ENCODE measurements at regions not wholly inside any gene's neighbourhood (a gene's known extent, or its start where the extent isn't known, plus 50 kb on each side); places are given as distances from the start of the nearest gene placed in this dataset.

DNA sequence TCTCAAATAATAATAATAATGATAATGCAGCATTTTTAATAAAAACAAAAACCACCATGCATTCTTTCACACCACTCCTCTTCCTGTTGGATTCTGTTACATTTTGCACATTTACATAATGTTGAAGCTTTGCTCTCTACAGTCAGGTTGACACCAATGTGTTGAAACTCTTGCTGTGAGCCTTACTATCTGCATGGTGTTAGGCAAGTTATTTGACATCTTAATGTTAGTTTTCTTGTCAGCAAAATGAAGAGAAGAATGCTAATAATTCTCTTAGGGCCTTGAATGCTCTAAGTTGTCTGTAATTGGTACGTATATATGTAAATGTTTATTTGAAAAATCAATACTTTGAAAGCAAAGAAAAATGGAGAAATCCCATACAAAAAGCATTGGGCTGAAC, 525.5 kb upstream of the PTGER4 start:
- TF ChIP-seq, protein P1, sequence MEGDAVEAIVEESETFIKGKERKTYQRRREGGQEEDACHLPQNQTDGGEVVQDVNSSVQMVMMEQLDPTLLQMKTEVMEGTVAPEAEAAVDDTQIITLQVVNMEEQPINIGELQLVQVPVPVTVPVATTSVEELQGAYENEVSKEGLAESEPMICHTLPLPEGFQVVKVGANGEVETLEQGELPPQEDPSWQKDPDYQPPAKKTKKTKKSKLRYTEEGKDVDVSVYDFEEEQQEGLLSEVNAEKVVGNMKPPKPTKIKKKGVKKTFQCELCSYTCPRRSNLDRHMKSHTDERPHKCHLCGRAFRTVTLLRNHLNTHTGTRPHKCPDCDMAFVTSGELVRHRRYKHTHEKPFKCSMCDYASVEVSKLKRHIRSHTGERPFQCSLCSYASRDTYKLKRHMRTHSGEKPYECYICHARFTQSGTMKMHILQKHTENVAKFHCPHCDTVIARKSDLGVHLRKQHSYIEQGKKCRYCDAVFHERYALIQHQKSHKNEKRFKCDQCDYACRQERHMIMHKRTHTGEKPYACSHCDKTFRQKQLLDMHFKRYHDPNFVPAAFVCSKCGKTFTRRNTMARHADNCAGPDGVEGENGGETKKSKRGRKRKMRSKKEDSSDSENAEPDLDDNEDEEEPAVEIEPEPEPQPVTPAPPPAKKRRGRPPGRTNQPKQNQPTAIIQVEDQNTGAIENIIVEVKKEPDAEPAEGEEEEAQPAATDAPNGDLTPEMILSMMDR (IDR thresholded peaks at IDR 0.05; ENCODE audit: low read depth, low read length) = no peak

DNA sequence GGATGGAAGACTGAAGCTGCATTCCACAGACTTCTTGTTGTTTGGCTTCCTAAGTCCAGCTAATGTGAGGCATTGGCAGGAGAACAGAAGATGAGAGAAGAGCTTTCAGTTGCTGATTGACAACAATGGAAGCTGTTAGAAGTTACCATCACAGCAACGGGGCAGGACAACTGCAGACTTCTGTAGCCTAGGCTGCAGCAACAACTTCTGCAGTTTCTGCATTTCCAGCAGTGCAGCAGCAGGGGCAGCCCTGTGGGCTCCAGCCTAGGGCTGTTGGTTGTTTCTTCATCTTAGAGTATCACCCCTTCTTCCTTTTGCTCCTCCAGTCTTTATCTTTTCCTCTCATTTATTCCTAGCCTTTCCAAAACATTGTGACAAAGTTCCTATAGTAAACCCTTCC, 528.8 kb upstream of the PTGER4 start:
- no peak for DNase-seq (ENCODE audit: low read depth, low spot score)
- POLR2A ChIA-PET = no interaction called here
- H3K9me3 ChIP-seq (ENCODE audit: control insufficient read depth, insufficient read depth, low read length) = no peaks in the 10 kb centered on the region
- H3K4me3 ChIP-seq (ENCODE audit: low read depth, low read length) = no peak overlapping the region
- H3K27ac ChIP-seq (ENCODE audit: low read depth, low read length) = no peak overlapping the region
- CTCF ChIA-PET = interaction anchor here (0.6 kb wide), 1 partner anchor 520 kb away, joined by 3 read pairs; no protein-coding TSS in a partner anchor
- H3K27me3 ChIP-seq (ENCODE audit: control insufficient read depth, insufficient read depth, low read length) = no peaks in the 10 kb centered on the region
- TF ChIP-seq, protein P1 (IDR thresholded peaks at IDR 0.05; ENCODE audit: low read depth, low read length) = no peak

More for the DNA sequence above, 525.5 kb upstream of the PTGER4 start:
- POLR2A ChIA-PET = interaction anchor here (0.6 kb wide), 1 partner anchor 758 kb away, joined by 3 read pairs; no protein-coding TSS in a partner anchor
- DNase-seq (ENCODE audit: low read depth, low spot score) = no peak
- Histone ChIP-seq H3K4me3 (ENCODE audit: low read depth, low read length) (no peak overlapping the region), H3K27ac (ENCODE audit: low read depth, low read length) (no peak overlapping the region), H3K27me3 (ENCODE audit: control insufficient read depth, insufficient read depth, low read length) (no peaks in the 10 kb centered on the region), H3K9me3 (ENCODE audit: control insufficient read depth, insufficient read depth, low read length) (no peaks in the 10 kb centered on the region)
- CTCF ChIA-PET = no interaction called here

DNA sequence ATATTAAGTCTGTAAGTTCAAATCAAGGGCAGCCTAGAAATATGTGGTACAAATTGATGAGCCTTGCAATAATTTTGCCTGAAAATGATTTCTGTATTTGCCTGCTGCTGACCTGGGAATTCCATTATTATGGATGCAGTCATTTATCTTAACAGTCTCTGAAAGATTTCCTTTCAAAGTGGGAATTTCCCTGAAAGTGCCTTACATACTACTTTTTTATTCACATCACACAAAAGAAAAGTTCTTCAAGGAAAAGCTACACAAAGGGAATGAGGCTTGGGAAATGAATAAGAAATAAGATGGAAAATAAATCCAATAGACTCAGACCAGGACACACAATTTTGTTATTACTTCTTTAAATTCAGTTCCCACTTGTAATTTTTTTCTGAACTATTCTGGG, 537.8 kb upstream of the PTGER4 start:
- no peak overlapping the region for H3K4me3 ChIP-seq (ENCODE audit: low read depth, low read length)
- no peaks in the 10 kb centered on the region for H3K9me3 ChIP-seq (ENCODE audit: control insufficient read depth, insufficient read depth, low read length)
- ChIA-PET CTCF (no interaction called here), POLR2A (no interaction called here)
- no peak for DNase-seq (ENCODE audit: low read depth, low spot score)
- no peak overlapping the region for H3K27ac ChIP-seq (ENCODE audit: low read depth, low read length)
- TF ChIP-seq, protein P1 (IDR thresholded peaks at IDR 0.05; ENCODE audit: low read depth, low read length) = no peak
- no peaks in the 10 kb centered on the region for H3K27me3 ChIP-seq (ENCODE audit: control insufficient read depth, insufficient read depth, low read length)

DNA sequence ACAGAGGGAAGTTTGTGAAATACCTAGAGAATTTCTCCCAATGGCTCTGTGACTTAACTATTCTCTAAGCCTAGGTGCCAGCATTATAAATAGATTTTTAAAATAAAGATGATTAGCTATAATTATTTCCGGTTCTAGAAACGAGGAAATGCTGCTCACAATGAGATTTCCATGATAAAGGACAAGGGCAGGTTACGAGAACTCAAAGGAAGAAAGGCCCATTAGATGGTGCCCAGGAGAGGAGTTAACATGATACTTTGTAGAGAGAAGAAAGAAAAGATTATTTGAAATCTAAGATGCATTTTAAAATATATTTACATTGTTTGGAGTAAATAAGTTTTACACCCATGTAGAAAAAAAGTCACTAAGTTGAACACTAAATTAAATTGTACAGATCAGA, 538.3 kb upstream of the PTGER4 start:
- H3K4me3 ChIP-seq (ENCODE audit: low read depth, low read length) = no peak overlapping the region
- no peak overlapping the region for H3K27ac ChIP-seq (ENCODE audit: low read depth, low read length)
- H3K27me3 ChIP-seq (ENCODE audit: control insufficient read depth, insufficient read depth, low read length) = no peaks in the 10 kb centered on the region
- no peak for DNase-seq (ENCODE audit: low read depth, low spot score)
- ChIA-PET CTCF (no interaction called here), POLR2A (no interaction called here)
- H3K9me3 ChIP-seq (ENCODE audit: control insufficient read depth, insufficient read depth, low read length) = no peaks in the 10 kb centered on the region
- TF ChIP-seq, protein P1 (IDR thresholded peaks at IDR 0.05; ENCODE audit: low read depth, low read length) = no peak

DNA sequence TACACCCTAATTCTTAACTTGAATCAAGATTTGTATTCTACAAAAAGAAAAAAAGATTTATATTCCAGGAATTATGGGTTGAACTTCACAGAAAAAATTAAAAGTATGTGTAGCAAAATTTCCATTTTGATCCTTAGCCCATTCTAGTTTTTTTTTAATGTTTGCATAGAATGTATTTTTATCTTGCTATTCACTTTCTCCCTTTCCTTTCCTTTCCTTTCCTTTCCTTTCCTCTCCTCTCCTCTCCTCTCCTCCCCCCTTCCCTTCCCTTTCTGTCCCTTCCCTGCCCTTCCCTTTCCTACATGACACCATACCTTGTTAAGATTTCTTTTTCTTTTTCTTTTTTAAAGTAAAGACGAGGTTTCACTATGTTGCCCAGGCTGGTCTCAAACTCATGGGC, 542.5 kb upstream of the PTGER4 start:
- ChIA-PET CTCF (no interaction called here), POLR2A (no interaction called here)
- Histone ChIP-seq H3K27ac (ENCODE audit: low read depth, low read length) (no peak overlapping the region), H3K4me3 (ENCODE audit: low read depth, low read length) (no peak overlapping the region), H3K9me3 (ENCODE audit: control insufficient read depth, insufficient read depth, low read length) (no peaks in the 10 kb centered on the region), H3K27me3 (ENCODE audit: control insufficient read depth, insufficient read depth, low read length) (no peaks in the 10 kb centered on the region)
- DNase-seq (ENCODE audit: low read depth, low spot score) = no peak
- TF ChIP-seq, protein P1 (IDR thresholded peaks at IDR 0.05; ENCODE audit: low read depth, low read length) = no peak

Data from AG04450 (cell line).